SU-DHL-6 (cell line): ENCODE measurements at regions not wholly inside any gene's neighbourhood (a gene's known extent, or its start where the extent isn't known, plus 50 kb on each side); places are given as distances from the start of the nearest gene placed in this dataset.

Experiments used
- H2AFZ ChIP-seq: fragments of 200-600 bp; sonication (generic); 2 replicates; pipeline ENCODE4 v1.6.1; 2014; ENCODE audit warnings: low read depth, mild to moderate bottlenecking, moderate library complexity, mixed read lengths, antibody characterized with exemption, low read length; ENCODE audit not compliant: severe bottlenecking
- H3F3A ChIP-seq: fragments of 200-600 bp; shearing (Covaris generic); 2 replicates; pipeline ENCODE4 v1.6.0; 2016; ENCODE audit warnings: antibody characterized with exemption, mild to moderate bottlenecking; ENCODE audit not compliant: insufficient read depth
- H3K27ac ChIP-seq: fragments of 200-600 bp; sonication (generic); 2 replicates; pipeline ENCODE4 v1.5.1; 2016; ENCODE audit warnings: low read depth, mild to moderate bottlenecking, low read length, moderate library complexity, mixed read lengths
- H3K27me3 ChIP-seq: fragments of 200-600 bp; sonication (generic), shearing (Covaris generic); 2 replicates; pipeline ENCODE4 v1.6.0; 2014; ENCODE audit warnings: mild to moderate bottlenecking, low read length
- H3K36me3 ChIP-seq: fragments of 200-600 bp; sonication (generic); 2 replicates; pipeline ENCODE4 v1.6.1; 2014; ENCODE audit warnings: mild to moderate bottlenecking, low read length, mixed read lengths
- H3K4me2 ChIP-seq: fragments of 300-600, 200-600 bp; shearing (Covaris generic), sonication (generic); 2 replicates; pipeline ENCODE4 v1.6.0; 2014; ENCODE audit warnings: low read length, low read depth, mild to moderate bottlenecking; ENCODE audit not compliant: poor library complexity, severe bottlenecking
- H3K4me3 ChIP-seq: fragments of 200-600 bp; sonication (generic); 2 replicates; pipeline ENCODE4 v1.5.1; 2014; ENCODE audit warnings: antibody characterized with exemption, low read length, mild to moderate bottlenecking, mixed read lengths; ENCODE audit not compliant: insufficient read depth, poor library complexity, severe bottlenecking
- H3K79me2 ChIP-seq: fragments of 200-600 bp; sonication (generic); 2 replicates; pipeline ENCODE4 v1.6.1; 2014; ENCODE audit warnings: mild to moderate bottlenecking, low read length, moderate library complexity; ENCODE audit not compliant: insufficient read depth
- H3K9ac ChIP-seq: fragments of 200-600 bp; sonication (generic); 2 replicates; pipeline ENCODE4 v1.7.0; 2014; ENCODE audit warnings: mild to moderate bottlenecking, low read length
- H3K9me2 ChIP-seq: fragments of 200-600 bp; sonication (generic); replicated peaks from 2 replicates; pipeline ENCODE4 v1.6.1; 2014; ENCODE audit warnings: low read length; ENCODE audit not compliant: insufficient read depth
- H3K9me3 ChIP-seq: fragments of 200-600 bp; sonication (generic); 2 replicates; pipeline ENCODE4 v1.6.1; 2014; ENCODE audit warnings: low read length, mixed read lengths; ENCODE audit not compliant: insufficient read depth
- H4K20me1 ChIP-seq: fragments of 200-600 bp; sonication (generic); 2 replicates; pipeline ENCODE4 v1.6.1; 2014; ENCODE audit warnings: low read depth, mild to moderate bottlenecking, antibody characterized with exemption, low read length, moderate library complexity, mixed read lengths
- EZH2phosphoT487 ChIP-seq: fragments of 200-600 bp; sonication (generic), shearing (Covaris generic); conservative IDR thresholded peaks from 2 replicates; pipeline ENCODE4 v1.6.1; 2018; ENCODE audit warnings: mild to moderate bottlenecking, antibody characterized with exemption, low read length, moderate library complexity, mixed read lengths
- TF ChIP-seq, protein P1 (sequence below): fragments of 200-600 bp; sonication (generic); IDR thresholded peaks from one replicate; pipeline ENCODE4 v1.5.1; 2017; ENCODE audit warnings: antibody characterized with exemption, mild to moderate bottlenecking, low read length, moderate library complexity; ENCODE audit not compliant: insufficient read depth, poor library complexity, severe bottlenecking

GRCh38 chr4:181166742-181167399 is 1076.3 kb upstream of the TENM3 start:
- Histone ChIP-seq H3K9me3 (no peaks in the 10 kb centered on the region), H4K20me1 (no peaks in the 10 kb centered on the region), H3K27me3 (no peaks in the 10 kb centered on the region), H3K9me2 (no peaks in the 10 kb centered on the region), H3F3A (no peaks in the 10 kb centered on the region), H2AFZ (no peak overlapping the region), H3K27ac (no peak overlapping the region), H3K36me3 (no peaks in the 10 kb centered on the region), H3K4me2 (no peak overlapping the region), H3K79me2 (no peaks in the 10 kb centered on the region), H3K4me3 (no peak overlapping the region), H3K9ac (no peak overlapping the region)
- TF ChIP-seq, protein P1, sequence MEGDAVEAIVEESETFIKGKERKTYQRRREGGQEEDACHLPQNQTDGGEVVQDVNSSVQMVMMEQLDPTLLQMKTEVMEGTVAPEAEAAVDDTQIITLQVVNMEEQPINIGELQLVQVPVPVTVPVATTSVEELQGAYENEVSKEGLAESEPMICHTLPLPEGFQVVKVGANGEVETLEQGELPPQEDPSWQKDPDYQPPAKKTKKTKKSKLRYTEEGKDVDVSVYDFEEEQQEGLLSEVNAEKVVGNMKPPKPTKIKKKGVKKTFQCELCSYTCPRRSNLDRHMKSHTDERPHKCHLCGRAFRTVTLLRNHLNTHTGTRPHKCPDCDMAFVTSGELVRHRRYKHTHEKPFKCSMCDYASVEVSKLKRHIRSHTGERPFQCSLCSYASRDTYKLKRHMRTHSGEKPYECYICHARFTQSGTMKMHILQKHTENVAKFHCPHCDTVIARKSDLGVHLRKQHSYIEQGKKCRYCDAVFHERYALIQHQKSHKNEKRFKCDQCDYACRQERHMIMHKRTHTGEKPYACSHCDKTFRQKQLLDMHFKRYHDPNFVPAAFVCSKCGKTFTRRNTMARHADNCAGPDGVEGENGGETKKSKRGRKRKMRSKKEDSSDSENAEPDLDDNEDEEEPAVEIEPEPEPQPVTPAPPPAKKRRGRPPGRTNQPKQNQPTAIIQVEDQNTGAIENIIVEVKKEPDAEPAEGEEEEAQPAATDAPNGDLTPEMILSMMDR, result no peak
- TF ChIP-seq EZH2phosphoT487, result no peak

- TF ChIP-seq, protein P1, result no peak
- TF ChIP-seq EZH2phosphoT487, result no peak
- H3F3A ChIP-seq, result no peaks in the 10 kb centered on the region
- no peak overlapping the region for H3K4me2 ChIP-seq
- H3K27me3 ChIP-seq, result no peaks in the 10 kb centered on the region
- no peak overlapping the region for H3K27ac ChIP-seq
- no peaks in the 10 kb centered on the region for H3K79me2 ChIP-seq
- H3K9me2 ChIP-seq, result no peaks in the 10 kb centered on the region
- H3K9ac ChIP-seq, result no peak overlapping the region
- no peaks in the 10 kb centered on the region for H4K20me1 ChIP-seq
- H3K4me3 ChIP-seq, result no peak overlapping the region
- H3K36me3 ChIP-seq, result no peaks in the 10 kb centered on the region
- no peak overlapping the region for H2AFZ ChIP-seq
- H3K9me3 ChIP-seq, result no peaks in the 10 kb centered on the region
Measured at GRCh38 chr4:181168011-181168805, 1075.0 kb upstream of the TENM3 start.

GRCh38 chr4:181173046-181173445 is 1070.2 kb upstream of the TENM3 start:
- Histone ChIP-seq H3K36me3 (no peaks in the 10 kb centered on the region), H3K9me3 (no peaks in the 10 kb centered on the region)

More at GRCh38 chr4:181173046-181173445, 1070.2 kb upstream of the TENM3 start:
- H3K9me2 ChIP-seq, result no peaks in the 10 kb centered on the region
- TF ChIP-seq EZH2phosphoT487, result no peak
- TF ChIP-seq, protein P1, result no peak
- H3K4me3 ChIP-seq, result no peak overlapping the region
- H3K9ac ChIP-seq, result no peak overlapping the region
- no peak overlapping the region for H3K4me2 ChIP-seq
- H3F3A ChIP-seq, result no peaks in the 10 kb centered on the region
- no peaks in the 10 kb centered on the region for H3K79me2 ChIP-seq
- no peak overlapping the region for H3K27ac ChIP-seq
- H3K27me3 ChIP-seq, result no peaks in the 10 kb centered on the region
- H4K20me1 ChIP-seq, result no peaks in the 10 kb centered on the region
- no peak overlapping the region for H2AFZ ChIP-seq
